GM12878 (cell line): ENCODE measurements at regions not wholly inside any gene's neighbourhood (a gene's known extent, or its start where the extent isn't known, plus 50 kb on each side); places are given as distances from the start of the nearest gene placed in this dataset.
"Not testable (repeated sequence)": the region's sequence is repeated elsewhere in the genome, so short reads cannot be mapped to it uniquely, and the experiment has no call there.

Experiments used
- RAD51 ChIP-seq: fragments of 450-650 bp; IDR thresholded peaks from 2 replicates; pipeline ENCODE4 v1.6.1; 2016; ENCODE audit warnings: moderate library complexity, mild to moderate bottlenecking, inconsistent platforms
- TF ChIP-seq, protein P1 (sequence below), 3 experiments: IDR thresholded peaks in 2 of 3; conservative IDR thresholded peaks in 1 of 3; 2 replicates each; pipeline ENCODE4 v1.5.1; 2011; ENCODE audit warnings: low read depth in 3 of 3, low read length in 3 of 3, mild to moderate bottlenecking in 3 of 3, control low read depth in 2 of 3, moderate library complexity in 2 of 3, inconsistent platforms in 1 of 3, mixed read lengths in 1 of 3; ENCODE audit not compliant: control insufficient read depth in 2 of 3, insufficient read depth in 1 of 3; ENCODE audit errors: extremely low read depth in 1 of 3
- TF ChIP-seq, protein P2 (sequence below): fragments of 450-650 bp; formaldehyde crosslinking; IDR thresholded peaks from 2 replicates; pipeline ENCODE4 v1.4.0; 2020; ENCODE audit warnings: mild to moderate bottlenecking, moderate library complexity
- TF ChIP-seq, protein P3 (sequence below): fragments of 450-650 bp; IDR thresholded peaks from 2 replicates; pipeline ENCODE4 v1.6.1; 2017; ENCODE audit warnings: antibody characterized with exemption, mild to moderate bottlenecking, moderate library complexity

DNA sequence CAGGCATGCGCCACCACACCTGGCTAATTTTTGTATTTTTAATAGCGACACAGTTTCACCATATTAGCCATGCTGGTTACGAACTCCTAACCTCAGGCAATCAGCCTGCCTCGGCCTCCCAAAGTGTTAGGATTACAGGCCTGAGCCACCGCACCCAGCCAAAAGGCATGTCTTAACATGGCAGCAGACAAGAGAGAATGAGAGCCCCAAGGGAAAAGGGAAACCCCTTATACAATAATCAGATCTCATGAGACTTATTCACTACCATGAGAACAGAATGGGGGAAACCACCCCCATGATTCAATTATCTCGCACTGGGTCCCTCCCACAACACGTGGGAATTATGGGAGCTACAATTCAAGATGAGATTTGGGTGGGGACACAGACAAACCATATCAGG is 65.9 kb upstream of the ELK3 start:
- TF ChIP-seq, protein P1, sequence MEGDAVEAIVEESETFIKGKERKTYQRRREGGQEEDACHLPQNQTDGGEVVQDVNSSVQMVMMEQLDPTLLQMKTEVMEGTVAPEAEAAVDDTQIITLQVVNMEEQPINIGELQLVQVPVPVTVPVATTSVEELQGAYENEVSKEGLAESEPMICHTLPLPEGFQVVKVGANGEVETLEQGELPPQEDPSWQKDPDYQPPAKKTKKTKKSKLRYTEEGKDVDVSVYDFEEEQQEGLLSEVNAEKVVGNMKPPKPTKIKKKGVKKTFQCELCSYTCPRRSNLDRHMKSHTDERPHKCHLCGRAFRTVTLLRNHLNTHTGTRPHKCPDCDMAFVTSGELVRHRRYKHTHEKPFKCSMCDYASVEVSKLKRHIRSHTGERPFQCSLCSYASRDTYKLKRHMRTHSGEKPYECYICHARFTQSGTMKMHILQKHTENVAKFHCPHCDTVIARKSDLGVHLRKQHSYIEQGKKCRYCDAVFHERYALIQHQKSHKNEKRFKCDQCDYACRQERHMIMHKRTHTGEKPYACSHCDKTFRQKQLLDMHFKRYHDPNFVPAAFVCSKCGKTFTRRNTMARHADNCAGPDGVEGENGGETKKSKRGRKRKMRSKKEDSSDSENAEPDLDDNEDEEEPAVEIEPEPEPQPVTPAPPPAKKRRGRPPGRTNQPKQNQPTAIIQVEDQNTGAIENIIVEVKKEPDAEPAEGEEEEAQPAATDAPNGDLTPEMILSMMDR (IDR thresholded peaks at IDR 0.05 in 2 of 3, conservative IDR thresholded peaks at IDR 0.05 in 1 of 3; ENCODE audit: control insufficient read depth in 2 of 3, extremely low read depth in 1 of 3, insufficient read depth in 1 of 3, low read depth in 3 of 3, low read length in 3 of 3), result not testable (repeated sequence)
- TF ChIP-seq RAD51, result not testable (repeated sequence)
- TF ChIP-seq, protein P2, sequence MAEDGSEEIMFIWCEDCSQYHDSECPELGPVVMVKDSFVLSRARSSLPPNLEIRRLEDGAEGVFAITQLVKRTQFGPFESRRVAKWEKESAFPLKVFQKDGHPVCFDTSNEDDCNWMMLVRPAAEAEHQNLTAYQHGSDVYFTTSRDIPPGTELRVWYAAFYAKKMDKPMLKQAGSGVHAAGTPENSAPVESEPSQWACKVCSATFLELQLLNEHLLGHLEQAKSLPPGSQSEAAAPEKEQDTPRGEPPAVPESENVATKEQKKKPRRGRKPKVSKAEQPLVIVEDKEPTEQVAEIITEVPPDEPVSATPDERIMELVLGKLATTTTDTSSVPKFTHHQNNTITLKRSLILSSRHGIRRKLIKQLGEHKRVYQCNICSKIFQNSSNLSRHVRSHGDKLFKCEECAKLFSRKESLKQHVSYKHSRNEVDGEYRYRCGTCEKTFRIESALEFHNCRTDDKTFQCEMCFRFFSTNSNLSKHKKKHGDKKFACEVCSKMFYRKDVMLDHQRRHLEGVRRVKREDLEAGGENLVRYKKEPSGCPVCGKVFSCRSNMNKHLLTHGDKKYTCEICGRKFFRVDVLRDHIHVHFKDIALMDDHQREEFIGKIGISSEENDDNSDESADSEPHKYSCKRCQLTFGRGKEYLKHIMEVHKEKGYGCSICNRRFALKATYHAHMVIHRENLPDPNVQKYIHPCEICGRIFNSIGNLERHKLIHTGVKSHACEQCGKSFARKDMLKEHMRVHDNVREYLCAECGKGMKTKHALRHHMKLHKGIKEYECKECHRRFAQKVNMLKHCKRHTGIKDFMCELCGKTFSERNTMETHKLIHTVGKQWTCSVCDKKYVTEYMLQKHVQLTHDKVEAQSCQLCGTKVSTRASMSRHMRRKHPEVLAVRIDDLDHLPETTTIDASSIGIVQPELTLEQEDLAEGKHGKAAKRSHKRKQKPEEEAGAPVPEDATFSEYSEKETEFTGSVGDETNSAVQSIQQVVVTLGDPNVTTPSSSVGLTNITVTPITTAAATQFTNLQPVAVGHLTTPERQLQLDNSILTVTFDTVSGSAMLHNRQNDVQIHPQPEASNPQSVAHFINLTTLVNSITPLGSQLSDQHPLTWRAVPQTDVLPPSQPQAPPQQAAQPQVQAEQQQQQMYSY (CRISPR knock-in tag), result not testable (repeated sequence)
- TF ChIP-seq, protein P3, sequence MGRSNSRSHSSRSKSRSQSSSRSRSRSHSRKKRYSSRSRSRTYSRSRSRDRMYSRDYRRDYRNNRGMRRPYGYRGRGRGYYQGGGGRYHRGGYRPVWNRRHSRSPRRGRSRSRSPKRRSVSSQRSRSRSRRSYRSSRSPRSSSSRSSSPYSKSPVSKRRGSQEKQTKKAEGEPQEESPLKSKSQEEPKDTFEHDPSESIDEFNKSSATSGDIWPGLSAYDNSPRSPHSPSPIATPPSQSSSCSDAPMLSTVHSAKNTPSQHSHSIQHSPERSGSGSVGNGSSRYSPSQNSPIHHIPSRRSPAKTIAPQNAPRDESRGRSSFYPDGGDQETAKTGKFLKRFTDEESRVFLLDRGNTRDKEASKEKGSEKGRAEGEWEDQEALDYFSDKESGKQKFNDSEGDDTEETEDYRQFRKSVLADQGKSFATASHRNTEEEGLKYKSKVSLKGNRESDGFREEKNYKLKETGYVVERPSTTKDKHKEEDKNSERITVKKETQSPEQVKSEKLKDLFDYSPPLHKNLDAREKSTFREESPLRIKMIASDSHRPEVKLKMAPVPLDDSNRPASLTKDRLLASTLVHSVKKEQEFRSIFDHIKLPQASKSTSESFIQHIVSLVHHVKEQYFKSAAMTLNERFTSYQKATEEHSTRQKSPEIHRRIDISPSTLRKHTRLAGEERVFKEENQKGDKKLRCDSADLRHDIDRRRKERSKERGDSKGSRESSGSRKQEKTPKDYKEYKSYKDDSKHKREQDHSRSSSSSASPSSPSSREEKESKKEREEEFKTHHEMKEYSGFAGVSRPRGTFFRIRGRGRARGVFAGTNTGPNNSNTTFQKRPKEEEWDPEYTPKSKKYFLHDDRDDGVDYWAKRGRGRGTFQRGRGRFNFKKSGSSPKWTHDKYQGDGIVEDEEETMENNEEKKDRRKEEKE, result not testable (repeated sequence)
